ENCODE measurements at regions not wholly inside any gene's neighbourhood (a gene's known extent, or its start where the extent isn't known, plus 50 kb on each side); places are given as distances from the start of the nearest gene placed in this dataset.

DNA sequence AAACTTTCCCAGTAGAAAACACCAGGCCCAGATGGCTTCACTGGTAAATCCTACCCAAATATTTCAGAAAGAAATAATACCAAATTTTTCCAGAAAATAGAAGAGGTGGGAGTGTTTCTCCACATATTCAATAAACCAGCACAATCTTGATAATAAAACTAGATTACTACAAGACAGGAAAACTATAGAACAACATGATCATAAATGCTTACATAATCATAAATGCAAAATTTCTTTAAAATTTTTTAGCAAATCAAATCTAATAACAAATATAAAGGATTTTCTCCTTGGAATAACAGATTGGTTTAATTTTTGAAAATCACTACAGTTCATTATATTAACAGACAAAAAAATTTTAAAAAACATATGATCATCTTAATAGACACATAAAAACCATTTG is 294.5 kb downstream of the BCL11B start:
- no peaks in the 10 kb centered on the region for H3K4me1 ChIP-seq
- TF ChIP-seq, protein P1, sequence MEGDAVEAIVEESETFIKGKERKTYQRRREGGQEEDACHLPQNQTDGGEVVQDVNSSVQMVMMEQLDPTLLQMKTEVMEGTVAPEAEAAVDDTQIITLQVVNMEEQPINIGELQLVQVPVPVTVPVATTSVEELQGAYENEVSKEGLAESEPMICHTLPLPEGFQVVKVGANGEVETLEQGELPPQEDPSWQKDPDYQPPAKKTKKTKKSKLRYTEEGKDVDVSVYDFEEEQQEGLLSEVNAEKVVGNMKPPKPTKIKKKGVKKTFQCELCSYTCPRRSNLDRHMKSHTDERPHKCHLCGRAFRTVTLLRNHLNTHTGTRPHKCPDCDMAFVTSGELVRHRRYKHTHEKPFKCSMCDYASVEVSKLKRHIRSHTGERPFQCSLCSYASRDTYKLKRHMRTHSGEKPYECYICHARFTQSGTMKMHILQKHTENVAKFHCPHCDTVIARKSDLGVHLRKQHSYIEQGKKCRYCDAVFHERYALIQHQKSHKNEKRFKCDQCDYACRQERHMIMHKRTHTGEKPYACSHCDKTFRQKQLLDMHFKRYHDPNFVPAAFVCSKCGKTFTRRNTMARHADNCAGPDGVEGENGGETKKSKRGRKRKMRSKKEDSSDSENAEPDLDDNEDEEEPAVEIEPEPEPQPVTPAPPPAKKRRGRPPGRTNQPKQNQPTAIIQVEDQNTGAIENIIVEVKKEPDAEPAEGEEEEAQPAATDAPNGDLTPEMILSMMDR (IDR thresholded peaks at IDR 0.05), result no peak
- H3K36me3 ChIP-seq (ENCODE audit: insufficient read depth in 1 of 2, low read depth in 1 of 2), result no peaks in the 10 kb centered on the region
- H3K27me3 ChIP-seq (ENCODE audit: insufficient read depth in 3 of 3, low read length in 2 of 3), result no peaks in the 10 kb centered on the region
- no peak overlapping the region for H3K4me3 ChIP-seq
- intact Hi-C loops (cut with DNase I), result no loop called here
- H3K27ac ChIP-seq, result no peak overlapping the region
- no peak for ATAC-seq
- no peak for DNase-seq
- H3K9me3 ChIP-seq, result peaks cover 11% of the 10 kb centered on the region

DNA sequence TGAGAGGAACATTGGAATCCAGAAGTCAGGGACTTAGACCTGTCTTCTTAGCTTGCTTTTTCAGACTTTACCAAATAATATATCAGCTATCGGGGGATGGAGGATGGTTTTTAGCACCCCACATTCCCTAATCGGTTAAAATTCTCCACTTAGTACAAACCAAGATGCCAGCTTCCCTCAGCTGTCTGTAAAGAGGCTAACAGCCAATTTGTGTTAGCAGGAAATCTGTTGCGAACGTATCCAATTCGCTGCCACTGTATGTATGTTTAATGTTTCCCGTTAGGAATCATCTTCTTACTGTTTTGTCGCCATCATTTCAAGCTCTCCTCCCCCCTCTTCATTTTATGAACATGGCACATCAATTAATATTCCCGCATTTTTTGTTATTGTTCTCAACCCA is 289.0 kb downstream of the BCL11B start:
- intact Hi-C loops (cut with DNase I), result no loop called here
- Histone ChIP-seq H3K9me3 (peaks cover 8% of the 10 kb centered on the region), H3K4me1 (no peaks in the 10 kb centered on the region), H3K4me3 (no peak overlapping the region), H3K27me3 (ENCODE audit: insufficient read depth in 3 of 3, low read length in 2 of 3) (no peaks in the 10 kb centered on the region), H3K36me3 (ENCODE audit: insufficient read depth in 1 of 2, low read depth in 1 of 2) (no peaks in the 10 kb centered on the region), H3K27ac (no peak overlapping the region)
- no peak for ATAC-seq
- TF ChIP-seq, protein P1 (IDR thresholded peaks at IDR 0.05), result no peak
- DNase-seq, result no peak
- 40 to 60% (median 45%) methylated on average over 8 of the region's 8 CpGs for WGBS, 3 donors

DNA sequence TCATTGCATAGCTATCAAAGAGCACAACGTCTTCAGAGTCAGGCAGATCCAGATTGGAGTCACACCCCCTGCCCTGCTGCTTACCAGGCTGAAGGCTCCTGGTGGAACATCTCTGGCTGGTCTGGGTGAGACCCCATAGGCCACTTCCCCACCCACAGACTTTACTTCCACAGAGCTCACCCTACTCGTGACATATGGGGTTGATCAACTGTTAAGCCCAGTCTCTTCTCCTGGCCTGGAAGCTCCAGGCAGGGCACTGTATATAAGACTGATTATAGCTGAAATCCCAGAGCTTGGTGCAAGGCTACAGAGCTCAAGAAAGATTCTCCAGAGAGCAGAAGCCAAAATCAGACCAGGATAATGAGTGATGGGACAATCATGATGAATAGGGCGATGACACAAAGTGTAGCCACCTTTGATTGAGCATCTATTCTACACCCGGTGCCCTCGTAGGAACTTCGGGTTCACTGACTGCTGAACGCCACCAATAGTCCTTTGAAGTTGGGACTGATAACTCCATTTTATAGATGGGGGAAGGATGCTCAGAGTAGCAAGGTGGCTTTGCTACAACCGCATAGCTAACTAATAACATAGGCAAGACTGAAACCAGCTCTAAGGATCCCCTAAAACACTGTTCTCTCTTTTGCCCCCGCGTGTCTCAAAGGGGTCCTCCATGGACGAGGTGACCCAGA is 287.8 kb downstream of the BCL11B start:
- H3K4me3 ChIP-seq, result no peak overlapping the region
- H3K27me3 ChIP-seq (ENCODE audit: insufficient read depth in 3 of 3, low read length in 2 of 3), result no peaks in the 10 kb centered on the region
- 82 to 89% (median 88%) methylated on average over 11 of the region's 11 CpGs for WGBS, 3 donors
- no peaks in the 10 kb centered on the region for H3K4me1 ChIP-seq
- DNase-seq (no peak), ATAC-seq (no peak)
- H3K36me3 ChIP-seq (ENCODE audit: insufficient read depth in 1 of 2, low read depth in 1 of 2), result no peaks in the 10 kb centered on the region
- TF ChIP-seq, protein P1 (IDR thresholded peaks at IDR 0.05), result no peak
- H3K9me3 ChIP-seq, result no peaks in the 10 kb centered on the region
- intact Hi-C loops (cut with DNase I), result no loop called here
- H3K27ac ChIP-seq, result no peak overlapping the region

DNA sequence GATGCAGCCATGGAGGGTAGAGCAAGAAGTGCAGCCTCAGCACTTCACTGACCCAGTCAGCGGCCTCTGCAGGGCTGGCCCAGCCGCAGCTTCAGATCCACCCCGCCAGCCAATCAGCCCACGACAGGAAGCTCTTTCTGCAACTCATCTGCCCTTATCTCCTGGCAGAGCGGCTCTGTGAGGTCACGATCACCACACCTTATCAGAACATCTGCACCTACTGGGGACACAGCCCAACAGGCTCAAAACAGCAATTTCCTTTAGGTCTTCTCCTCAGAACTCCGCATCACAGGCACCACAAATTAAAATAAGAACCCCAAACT is 287.3 kb downstream of the BCL11B start:
- no peak for DNase-seq
- Histone ChIP-seq H3K36me3 (ENCODE audit: insufficient read depth in 1 of 2, low read depth in 1 of 2) (no peaks in the 10 kb centered on the region), H3K27ac (no peak overlapping the region), H3K4me3 (no peak overlapping the region), H3K4me1 (no peaks in the 10 kb centered on the region), H3K27me3 (ENCODE audit: insufficient read depth in 3 of 3, low read length in 2 of 3) (no peaks in the 10 kb centered on the region), H3K9me3 (no peaks in the 10 kb centered on the region)
- intact Hi-C loops (cut with DNase I), result no loop called here
- TF ChIP-seq, protein P1 (IDR thresholded peaks at IDR 0.05), result no peak
- ATAC-seq, result no peak
- WGBS, 3 donors, result 81 to 88% (median 87%) methylated on average over 7 of the region's 7 CpGs

DNA sequence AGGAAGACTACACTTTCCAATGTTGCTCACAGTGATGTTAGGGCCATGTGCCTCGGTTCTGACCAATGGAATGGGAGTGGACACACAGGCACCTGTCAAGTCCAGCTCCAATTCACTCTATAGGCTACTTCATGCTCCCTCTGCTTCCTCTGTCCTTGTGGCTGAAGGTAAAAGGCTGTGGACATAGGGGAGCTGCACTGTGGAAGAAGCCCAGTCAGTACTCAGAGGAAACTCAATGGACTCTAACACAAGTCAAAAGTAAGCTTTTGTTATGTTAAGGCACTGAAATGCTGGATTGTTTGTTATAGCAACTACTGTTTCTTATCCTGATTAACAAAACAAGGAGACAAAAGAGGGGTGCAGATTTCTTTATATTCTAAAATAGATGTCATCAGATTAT is 278.2 kb downstream of the BCL11B start:
- DNase-seq (no peak), ATAC-seq (no peak)
- 70 to 94% (median 89%) methylated on average over 1 of the region's 1 CpG for WGBS, 3 donors
- H3K4me3 ChIP-seq, result no peak overlapping the region
- H3K36me3 ChIP-seq (ENCODE audit: insufficient read depth in 1 of 2, low read depth in 1 of 2), result no peaks in the 10 kb centered on the region
- no peaks in the 10 kb centered on the region for H3K4me1 ChIP-seq
- intact Hi-C loops (cut with DNase I), result no loop called here
- no peak overlapping the region for H3K27ac ChIP-seq
- TF ChIP-seq, protein P1 (IDR thresholded peaks at IDR 0.05), result no peak
- no peaks in the 10 kb centered on the region for H3K9me3 ChIP-seq
- H3K27me3 ChIP-seq (ENCODE audit: insufficient read depth in 3 of 3, low read length in 2 of 3), result no peaks in the 10 kb centered on the region

All from psoas muscle (tissue), 7 donors.